Activated CD4-positive, alpha-beta T cell treated with anti-CD3 and anti-CD28 coated beads, Interleukin-2, Interleukin-6, amounts not matched to agents 100 ng/mL and 50 ng/mL, durations not matched to agents 16 hours and 8 hours (primary cell): ENCODE measurements at regions not wholly inside any gene's neighbourhood (a gene's known extent, or its start where the extent isn't known, plus 50 kb on each side); places are given as distances from the start of the nearest gene placed in this dataset.
"Not testable (repeated sequence)": the region's sequence is repeated elsewhere in the genome, so short reads cannot be mapped to it uniquely, and the experiment has no call there.

Source experiments
- DNase-seq: peaks from one replicate; pipeline ENCODE4 v3.0.0-alpha.2; 2020

DNA sequence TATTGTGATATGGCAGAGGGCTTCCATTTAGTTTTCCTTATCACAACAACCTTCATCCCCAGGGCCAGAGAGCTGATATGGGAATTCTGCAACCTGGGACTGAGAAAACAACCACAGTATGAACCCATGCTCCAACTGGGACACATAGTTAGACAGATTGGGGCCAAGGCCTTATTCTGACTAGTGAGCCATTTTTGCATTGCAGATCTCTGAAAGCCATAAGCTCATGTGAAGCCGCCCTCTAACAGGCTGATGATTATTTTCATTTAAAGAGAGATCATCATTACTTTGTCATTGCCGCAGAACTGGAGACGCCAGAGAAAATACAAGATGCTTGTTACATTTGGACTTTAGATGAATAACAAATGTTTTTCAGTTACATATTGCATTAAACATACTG lies 791.7 kb upstream of the POM121L12 start:
- DNase-seq = no peak

DNA sequence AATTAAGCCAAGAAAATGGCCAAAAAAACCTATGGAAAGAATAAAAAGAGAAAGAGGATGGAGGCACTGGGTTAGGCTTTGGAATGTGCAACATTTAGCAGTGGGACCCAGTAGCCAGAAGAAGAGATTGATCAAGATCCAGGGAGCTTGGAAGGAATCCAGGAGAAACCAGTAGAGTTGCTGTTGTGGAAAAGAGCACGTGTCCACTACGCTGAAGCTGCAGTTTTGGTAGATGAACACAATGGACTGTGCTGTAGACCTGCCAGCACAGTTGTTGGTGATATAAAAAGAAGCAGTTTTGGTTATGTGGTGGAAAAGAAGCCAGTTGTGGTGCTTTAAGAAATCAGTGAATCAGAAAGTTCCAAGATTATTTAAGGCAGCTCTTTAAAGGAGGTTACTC lies 802.2 kb upstream of the POM121L12 start:
- no peak for DNase-seq

DNA sequence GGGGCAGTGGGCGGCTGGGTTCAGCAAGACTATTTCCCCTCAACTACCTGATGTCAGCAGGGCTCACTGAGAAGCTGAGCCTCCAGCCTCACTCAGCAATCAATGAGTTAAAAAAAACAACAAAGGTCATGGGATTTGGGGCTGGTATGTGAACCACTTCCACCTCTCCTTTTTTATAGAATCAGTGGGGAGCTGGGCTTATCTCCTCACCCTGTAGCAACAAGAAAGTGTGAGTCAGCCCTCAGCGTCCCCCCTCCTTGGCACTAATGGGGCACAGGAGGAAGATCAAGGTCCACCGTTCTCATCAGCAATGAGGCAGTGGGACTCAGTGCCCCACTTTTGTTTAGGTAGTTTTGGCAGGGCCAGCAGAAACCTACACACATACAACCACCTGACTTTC lies 823.5 kb upstream of the POM121L12 start:
- no peak for DNase-seq

DNA sequence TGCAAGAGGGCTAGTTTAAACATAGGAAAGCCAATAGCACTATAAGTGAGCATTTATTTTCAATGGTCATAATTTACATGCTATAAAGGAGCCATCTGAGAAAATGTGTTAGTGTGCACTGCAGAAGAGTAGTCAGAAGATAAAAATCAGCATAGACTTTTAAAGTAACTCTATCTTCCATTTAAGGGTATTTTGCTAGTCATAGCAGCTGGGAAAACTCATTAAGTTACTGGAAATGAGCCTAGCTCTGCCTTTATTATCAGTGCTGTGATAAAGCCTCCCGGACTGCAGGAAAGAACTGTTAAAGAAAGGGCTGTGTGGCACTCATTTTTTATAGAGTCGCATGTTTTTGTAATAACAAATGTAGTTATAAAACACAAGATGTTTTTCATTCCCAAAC lies 825.8 kb upstream of the POM121L12 start:
- no peak for DNase-seq

DNA sequence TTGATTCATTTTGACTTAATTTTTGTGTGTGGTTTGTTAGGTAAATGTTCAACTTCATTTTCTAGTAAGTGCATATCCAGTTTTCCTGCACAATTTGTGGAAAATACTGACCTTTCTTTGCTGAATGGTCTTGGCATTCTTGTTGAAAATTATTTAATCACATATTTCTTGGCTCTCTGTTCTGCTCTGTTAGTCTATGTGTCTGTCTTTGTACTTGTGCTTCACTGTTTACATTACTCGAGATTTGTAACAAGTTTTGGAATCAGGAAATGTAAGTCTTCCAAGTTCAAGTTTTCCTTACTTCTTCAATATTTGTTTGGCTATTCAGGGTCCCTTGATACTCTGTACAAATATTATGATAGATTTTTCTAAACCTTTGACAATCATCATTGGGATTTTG lies 838.2 kb upstream of the POM121L12 start:
- DNase-seq = no peak

DNA sequence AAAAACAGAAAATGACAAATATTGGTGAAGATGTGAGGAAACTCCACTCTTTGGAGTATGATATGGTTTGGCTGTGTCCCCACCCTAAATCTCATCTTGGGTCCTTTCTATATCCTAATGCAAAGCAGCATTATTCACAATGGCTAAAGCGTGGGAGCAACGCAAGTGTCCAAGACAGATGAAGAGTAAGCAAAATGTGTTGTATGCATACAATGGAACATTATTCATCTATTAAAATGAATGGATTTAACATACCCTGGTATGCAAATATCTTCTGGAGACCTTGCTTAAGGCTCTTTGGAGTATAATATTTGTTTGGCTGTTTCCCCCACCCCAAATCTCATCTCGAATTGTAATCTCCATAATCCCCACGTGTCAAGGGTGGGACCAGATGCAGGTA lies 839.8 kb upstream of the POM121L12 start:
- no peak for DNase-seq

DNA sequence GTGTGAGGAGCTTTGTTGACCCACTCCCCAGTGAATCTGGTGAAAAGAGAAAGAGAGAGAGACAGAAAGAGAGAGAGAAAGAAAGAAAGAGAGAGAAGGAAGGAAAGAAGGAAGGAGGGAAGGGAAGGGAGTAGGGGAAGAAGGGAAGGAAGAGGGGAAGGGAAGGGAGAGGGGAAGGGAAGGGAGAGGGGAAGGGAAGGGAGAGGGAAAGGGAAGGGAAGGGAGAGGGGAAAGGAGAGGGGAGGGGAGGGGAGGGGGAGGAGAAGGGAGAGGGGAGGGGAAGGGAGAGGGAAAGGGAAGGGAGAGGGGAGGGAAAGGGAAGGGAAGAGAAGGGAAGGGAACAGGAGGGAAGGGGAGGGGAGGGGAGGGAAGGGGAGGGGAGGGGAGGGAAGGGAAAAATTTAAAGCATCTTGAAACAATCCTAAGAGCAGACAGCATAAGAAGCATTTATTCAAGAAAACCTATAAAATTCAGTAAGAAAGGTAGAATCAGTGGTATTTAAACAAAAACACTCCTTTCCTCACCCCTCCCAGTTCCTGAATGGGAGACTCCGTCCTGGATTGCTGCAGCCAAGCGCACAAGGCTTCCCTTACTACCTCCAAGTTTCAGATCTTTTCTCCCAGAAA lies 846.2 kb upstream of the POM121L12 start:
- no peak for DNase-seq

DNA sequence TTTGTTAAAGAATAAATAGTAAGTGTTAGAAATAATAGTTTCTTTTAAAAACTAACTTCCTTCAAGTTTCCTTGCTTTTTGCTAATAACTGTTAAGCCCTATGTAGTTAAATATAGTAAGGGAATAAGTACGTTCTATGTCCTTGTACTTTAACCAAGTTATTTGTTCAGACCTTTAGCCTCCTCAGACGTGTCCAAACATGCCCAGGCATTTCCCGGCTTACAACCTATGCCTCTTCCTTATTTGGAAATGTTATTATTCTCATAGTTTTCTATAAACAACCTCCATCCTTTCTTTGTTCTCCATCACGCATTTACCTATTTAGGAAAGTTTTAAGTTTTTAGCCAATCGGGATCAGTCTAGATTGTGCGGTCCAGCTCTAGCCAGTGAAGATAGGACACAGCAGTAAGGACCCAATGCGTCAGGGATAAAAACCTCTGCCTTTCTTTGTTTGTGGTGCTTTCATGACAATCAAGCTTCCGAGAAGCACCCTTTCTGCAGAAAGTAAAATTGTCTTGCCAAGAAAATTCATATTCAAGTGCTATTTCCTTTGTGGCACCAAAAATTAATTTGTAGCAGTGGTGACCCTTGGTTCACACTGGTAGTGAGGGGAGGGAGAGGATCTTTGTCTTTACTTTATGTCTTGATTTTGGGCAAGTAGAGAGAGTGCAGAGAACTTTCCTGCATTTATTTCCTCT lies 851.3 kb upstream of the POM121L12 start:
- DNase-seq = no peak

DNA sequence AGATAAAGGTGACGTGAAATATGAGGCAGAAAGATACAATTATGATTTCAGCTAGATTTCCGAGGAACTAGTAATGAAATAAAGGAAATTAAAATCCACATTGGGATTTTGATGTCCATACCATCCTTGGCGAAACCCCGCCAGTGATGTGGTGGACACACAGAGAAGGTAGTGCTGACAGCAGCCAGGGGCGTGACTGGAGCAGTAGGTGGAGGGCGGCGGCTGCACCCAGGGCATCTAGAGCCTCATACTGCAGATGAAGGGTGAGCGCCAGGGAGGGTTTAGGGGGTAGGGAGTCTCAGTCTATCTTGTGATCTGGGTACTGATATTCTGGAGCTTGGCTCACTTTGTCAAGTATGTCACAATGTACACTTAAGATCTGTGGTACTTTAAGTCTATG lies 855.5 kb upstream of the POM121L12 start:
- no peak for DNase-seq

DNA sequence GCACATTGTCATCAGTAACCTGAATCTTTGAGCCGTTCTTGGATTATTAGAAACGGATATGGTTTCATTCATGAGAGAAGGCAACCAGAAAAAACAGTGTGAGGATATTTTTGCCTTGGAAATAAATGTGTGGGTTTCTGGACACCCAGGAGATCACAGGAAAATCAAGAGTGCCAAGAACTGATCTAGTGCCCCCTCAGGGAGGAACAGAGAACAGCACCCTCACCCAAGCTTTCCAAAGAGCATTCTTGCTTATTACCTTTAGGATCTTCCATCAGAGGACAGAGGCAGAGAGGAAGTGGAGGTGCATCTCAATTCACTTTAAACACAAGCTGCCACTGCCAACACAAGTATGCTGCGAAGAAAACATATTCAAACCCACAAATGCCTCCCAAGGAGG lies 851.5 kb upstream of the COBL start:
- no peak for DNase-seq

DNA sequence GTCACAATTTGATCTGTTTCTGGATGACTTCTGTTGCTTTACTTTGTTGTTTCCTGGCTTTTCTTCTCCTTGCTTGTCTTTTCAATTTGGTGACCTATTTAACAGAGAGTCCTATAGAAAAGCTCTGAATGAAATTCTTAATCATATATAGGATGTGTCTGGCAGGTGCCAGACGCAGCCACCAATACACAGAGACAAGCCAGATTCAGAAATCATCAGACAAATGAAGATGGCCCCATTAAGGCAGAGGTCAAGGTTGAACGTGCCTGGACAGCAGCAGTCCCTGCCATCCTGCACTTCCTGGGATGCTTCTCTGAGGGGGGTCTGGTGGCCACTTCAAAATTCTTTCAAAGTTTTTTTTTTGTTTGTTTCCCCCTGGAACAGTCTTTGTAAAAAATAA lies 846.7 kb upstream of the COBL start:
- DNase-seq = no peak

DNA sequence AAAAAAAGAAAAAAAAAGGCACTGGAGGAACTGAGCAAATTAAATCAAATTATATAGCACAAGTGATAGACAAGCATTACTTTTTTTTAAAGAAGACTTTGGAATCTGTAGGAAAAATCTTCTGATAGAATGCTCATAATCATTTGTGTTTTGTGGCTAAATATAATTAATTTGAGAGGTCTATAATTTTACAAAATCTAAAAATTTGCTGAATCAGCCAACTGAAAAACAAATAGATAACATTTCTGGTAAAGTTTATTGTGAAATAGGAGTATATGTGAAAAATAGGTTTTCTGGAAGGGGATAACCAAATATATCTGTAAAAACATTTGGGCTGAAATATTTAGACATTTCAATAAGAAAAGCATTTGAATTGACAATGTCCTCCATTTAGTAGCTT lies 844.9 kb upstream of the COBL start:
- no peak for DNase-seq

DNA sequence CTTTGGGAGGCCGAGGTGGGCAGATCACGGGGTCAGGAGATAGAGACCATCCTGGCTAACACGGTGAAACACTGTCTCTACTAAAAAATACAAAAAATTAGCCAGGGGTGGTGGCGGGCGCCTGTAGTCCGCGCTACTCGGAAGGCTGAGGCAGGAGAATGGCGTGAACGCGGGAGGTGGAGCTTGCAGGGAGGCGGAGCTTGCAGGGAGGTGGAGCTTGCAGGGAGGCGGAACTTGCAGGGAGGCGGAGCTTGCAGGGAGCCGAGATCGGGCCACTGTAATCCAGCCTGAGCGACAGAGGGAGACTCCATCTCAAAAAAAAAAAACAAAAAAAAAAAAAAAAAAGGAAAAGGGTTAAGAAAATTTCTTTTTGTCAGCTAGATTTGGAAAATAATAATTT lies 842.8 kb upstream of the COBL start:
- not testable (repeated sequence) for DNase-seq

DNA sequence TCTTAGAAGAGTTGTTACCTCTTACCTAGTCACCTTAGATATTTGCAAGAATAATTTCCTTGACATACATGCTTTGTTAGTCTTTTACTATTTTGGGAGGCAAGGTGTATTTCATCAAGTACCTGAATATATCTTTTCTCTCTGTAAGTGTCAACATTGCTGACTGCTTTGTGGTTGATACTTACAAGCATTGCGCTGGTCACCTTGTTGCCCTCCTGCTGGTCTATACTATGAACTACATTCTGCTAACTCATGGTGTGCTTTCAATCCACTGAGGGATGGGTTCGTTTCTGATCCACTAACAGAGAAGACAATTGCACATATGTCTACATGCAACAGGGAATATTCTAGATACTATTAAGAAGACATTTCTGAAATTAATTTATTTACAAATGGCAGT lies 837.8 kb upstream of the COBL start:
- no peak for DNase-seq

DNA sequence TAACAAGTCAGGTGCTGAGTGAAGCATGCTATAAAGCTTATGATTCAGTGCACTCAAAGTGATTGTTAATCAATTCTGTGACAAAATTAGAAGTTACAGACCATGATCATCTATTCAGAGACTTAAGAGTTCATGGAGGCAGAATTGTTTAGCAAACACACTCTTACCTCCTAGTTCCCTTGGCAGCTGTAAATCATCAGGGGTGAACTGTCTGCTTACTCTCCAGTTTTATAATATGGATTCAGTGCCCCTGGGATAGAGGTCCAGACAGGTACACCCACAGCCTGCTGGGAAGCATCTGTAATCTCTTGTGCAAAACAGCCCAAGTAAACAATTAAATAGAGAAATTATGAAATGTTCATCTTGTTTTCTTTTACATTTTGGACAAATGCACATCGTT lies 835.0 kb upstream of the COBL start:
- DNase-seq = no peak

DNA sequence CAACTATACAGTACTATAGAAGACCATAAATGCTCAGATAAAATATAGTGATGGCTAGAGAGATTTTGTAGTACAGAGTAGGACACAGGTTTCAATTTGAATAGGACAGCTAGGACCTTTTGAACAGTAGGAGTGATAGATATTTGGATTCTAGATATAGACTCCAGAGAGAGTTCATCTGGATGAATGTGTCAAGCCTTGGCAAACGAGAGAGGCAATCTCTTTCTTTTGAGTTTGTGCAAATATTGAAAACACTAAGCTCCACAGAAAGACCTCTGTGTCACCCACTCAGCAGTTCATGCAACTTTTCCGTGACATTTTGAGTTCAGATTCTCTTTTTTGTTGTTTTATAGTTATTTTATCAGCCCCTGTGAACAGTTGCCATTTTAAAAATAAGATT lies 834.3 kb upstream of the COBL start:
- no peak for DNase-seq

DNA sequence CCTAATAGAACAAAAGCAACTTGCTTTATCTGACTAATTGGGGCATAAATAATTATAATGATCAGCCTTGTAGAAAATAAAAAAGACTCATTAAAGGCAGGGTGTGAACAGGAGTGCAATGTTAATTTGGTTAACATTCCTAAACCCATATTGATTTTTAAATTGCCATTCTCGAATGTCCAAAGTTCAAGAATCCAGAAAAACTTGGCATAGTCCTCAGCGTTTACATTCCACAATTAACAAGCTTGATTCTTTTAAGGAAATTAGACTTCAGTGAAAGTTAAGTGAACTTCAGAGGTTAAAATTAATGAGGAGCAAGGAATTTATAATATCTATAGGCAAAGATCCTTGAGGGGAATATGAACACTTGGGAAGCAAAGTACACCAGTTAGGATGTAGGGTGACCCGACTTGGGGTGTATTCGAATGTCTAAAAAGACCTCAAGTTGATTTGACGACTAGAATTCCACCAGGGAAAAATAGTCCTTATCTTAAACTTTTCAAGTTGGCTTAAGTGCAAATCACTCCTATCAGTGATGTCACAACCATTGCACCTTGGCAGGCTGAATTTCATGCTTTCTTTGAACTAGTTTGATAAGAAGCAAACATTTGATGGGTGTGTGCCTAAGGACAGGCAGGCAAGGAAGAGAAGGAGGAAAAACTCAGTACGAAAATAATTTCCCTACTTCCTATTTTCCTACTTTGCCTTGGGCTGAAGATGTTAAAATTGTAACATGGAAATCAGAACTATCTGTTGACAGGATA lies 830.4 kb upstream of the COBL start:
- DNase-seq = no peak

DNA sequence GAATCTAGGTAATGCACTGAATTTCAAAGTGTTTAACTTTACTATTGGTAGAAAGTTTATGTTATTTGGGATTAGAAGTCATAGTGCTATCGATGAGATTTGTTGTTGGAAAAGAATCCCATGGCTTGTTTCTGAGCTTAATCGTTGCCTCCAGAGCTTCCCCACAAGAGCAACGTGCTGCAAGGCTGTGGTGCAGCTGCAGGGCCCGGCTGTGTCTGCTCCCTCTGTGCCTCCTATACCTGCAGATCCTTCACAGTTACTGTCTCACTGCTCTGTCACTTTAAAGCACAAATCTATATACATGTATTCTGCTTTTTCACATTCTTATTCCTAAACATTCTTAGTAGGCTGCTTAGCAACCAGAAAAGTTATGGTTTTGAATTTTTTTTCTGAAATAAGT lies 826.6 kb upstream of the COBL start:
- no peak for DNase-seq

DNA sequence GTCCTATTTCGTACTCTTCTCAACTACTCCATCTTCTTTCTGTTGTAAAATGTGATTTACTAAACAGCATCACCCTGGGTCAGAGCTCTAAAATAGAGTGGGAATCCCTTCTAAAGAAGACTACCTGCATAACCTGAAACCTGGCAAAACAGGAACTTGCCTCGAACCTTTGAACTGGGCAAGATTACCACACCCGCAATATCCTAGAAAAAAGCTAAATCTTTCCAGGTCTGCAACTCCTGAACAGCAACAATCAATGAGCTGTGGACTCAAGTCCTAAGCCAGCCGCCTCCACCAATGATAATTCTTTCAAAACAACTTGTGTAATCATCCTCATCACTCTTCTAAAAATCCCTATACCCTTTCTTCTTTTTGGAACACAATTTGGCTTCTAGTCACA lies 824.2 kb upstream of the COBL start:
- DNase-seq = no peak

DNA sequence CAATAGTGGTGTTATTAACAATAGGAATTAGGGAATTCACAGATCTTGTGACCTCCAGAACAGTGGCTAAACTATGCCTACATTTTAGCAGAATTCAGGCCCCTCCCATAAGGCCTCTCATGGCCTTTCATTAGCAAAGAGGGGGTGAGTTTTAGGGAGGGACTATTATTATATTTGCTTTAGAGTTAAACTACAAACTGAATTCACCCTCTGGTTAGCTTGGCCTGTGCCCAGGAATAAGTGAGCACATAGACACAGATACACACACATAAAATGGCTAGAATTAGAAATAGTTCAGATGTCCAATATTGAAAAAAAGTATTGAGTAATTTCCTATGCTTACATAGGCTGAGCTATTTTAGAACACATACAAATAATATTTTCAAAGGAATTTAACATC lies 818.8 kb upstream of the COBL start:
- no peak for DNase-seq

DNA sequence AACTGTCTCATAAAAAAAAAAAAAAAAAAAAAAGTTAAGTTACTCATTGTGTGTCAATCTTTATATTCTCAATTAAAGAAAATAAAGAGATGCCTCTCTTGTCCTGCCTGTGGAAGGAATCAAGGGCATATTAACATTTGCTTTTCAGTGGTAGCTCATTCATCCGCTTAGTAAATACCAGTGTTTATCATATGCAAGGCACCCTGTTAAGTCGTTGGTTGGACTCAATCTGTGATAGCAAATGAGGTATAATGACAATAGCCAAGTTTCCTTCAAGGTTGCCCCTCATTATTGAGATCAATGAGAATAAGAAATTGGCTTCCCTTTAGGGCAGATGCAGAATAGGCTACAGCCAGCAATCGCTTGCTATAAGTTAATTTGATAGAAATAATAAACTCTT lies 812.7 kb upstream of the COBL start:
- no peak for DNase-seq

DNA sequence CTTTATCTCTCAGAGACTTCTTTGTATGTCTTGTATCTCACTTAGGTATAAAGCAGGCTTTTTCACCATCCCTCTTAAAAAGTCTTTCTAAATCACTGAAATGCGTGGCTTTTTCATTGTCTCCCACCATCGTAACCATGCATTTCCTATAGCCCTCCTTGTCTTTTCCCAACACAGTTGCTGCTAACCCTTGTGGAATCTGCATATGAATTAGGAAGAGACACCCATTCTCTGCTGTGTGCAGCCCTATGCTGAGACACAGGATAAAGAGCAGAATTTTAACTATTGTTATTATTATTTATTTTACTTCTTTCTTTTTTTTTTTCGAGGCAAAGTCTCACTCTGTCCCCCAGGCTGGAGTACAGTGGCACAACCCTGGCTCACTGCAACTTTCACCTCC lies 804.3 kb upstream of the COBL start:
- DNase-seq = no peak

DNA sequence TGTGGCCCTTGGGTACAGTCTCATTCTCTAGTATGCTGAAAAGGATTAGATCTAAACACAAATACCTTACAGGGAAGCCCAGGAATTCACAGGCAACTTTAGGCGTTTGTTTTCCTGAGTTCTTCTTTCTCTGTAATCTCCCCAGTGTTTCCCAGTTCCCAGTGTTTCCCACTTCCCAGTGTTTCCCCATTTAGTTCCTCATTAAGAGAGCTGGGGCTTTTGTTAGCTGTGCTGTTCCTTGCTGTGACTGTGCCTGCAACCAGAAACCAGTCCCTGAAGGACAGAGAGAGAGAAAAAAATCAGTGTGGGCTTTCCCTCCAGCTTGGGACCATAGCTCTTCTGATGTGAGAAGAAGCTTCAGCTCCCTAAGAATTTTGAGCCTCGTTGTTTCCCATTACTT lies 802.9 kb upstream of the COBL start:
- DNase-seq = no peak

DNA sequence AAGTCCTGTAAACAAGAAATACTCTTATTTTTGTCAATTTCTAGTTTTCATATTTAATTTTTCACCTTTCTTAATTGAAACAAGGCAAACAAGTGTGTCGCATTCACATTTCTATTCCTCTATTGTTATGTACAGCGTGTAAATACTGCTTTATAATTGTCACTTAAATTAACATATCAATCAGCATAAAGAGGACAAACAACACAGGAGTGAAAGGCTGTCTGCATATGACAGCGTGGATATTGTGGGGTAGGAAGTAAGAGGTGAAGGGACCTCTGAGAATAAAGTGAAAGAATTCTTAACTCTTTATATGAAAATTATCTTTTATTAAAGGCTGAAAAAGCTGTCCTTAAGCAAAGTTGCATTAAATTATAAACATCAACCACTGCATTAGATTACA lies 797.9 kb upstream of the COBL start:
- DNase-seq = no peak

DNA sequence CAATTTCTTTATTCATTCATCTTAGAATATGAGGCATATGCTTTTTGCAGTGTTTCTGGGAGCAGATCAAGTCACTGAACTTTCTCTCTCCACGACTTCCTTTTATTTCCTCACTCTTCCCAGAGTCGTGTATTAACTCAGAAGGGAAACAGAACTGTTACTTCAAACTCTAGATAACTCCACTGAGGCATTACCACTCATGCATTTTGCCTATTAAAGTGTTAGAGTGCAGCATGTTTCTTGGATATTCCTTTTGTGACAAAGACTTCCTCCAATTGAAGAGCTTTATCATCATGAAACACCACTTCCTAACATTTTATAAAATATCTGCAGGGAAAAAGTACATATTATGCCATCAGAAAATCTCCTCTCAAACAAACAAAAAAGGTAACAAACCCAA lies 797.4 kb upstream of the COBL start:
- DNase-seq = no peak
